Pancreas (tissue), 10 donors: ENCODE measurements at regions not wholly inside any gene's neighbourhood (a gene's known extent, or its start where the extent isn't known, plus 50 kb on each side); places are given as distances from the start of the nearest gene placed in this dataset.
A peak's percentile ranks its signal among the peaks of the same experiment; 100 is the strongest.
"Not testable (repeated sequence)": the region's sequence is repeated elsewhere in the genome, so short reads cannot be mapped to it uniquely, and the experiment has no call there.

Source experiments
- ATAC-seq, 4 donors: fragments of 200-7000 bp; cut with Tn5 transposase; one replicate each; pipeline versions ENCODE4 v1.8.0 to v1.9.1; 2020; ENCODE audit warnings: mild to moderate bottlenecking in 4 of 4, moderate library complexity in 4 of 4
- DNase-seq, 6 donors: peaks; one replicate each; pipeline ENCODE4 v3.0.0-alpha.2; 2020
- FAIRE-seq: peaks from 2 replicates; lab custom pipeline; 2012; peaks lifted over from hg19 to GRCh38; lab: Jason Lieb, UNC
- H3K27ac ChIP-seq, 4 donors: fragments of 200-600 bp; sonication (generic); 1 replicate in 3 of 4; 2 replicates in 1 of 4; pipeline versions ENCODE4 v1.5.0 to v1.8.0; 2020
- H3K27me3 ChIP-seq, 4 donors: fragments of 200-600 bp; one replicate each; pipeline ENCODE4 v1.8.0; 2021
- H3K36me3 ChIP-seq, 3 donors: fragments of 200-600 bp; sonication (generic) in 1 of 3; one replicate each; pipeline versions ENCODE4 v1.5.0 to v1.8.0; 2020 to 2021
- H3K4me1 ChIP-seq, 3 donors: fragments of 200-600 bp; one replicate each; pipeline ENCODE4 v1.8.0; 2021
- H3K4me3 ChIP-seq, 4 donors: fragments of 200-600 bp; sonication (generic) in 2 of 4; one replicate each; pipeline versions ENCODE4 v1.5.0 to v1.8.0; 2020 to 2021
- H3K9me3 ChIP-seq, 4 donors: fragments of 200-600 bp; one replicate each; pipeline ENCODE4 v1.8.0; 2021
- WGBS, 2 donors: extraction: QIAGEN DNeasy Blood & Tissue Kit; methylation state at CpG; one replicate each; pipeline ENCODE4 v1.1.7; 2013; 5-methylcytosine and 5-hydroxymethylcytosine counted together
- intact Hi-C, 3 donors: fragments of 100-400 bp; cut with DNase I; formaldehyde crosslinking; loops; one replicate each; pipeline versions ENCODE4 v1.11.1 to v1.14.2; 2022
- TF ChIP-seq, protein P1 (sequence below), 4 donors: fragments of 200-600 bp; sonication (generic) in 3 of 4; IDR thresholded peaks; one replicate each; pipeline versions ENCODE4 v1.5.0 to v1.8.0; 2021; ENCODE audit warnings: antibody characterized with exemption in 4 of 4
- donor health status: healthy with polysubstance abuse.
- donor health status: DM: no; HTN: no; CAD: no; lungs with moderate emphysema.
- donor health status: DM: no; HTN: no; CAD: no.
- donor health status: control.
- donor health status: control.
- donor health status: Bipolar disorder and iron deficiency.
- donor health status: DM: yes; HTN: yes; CAD: no.
- donor health status: DM: no; HTN: no; CAD: no.
- donor health status: DM: no; HTN: no; CAD: no.
- donor health status: DM: yes; HTN: yes; CAD: no.

DNA sequence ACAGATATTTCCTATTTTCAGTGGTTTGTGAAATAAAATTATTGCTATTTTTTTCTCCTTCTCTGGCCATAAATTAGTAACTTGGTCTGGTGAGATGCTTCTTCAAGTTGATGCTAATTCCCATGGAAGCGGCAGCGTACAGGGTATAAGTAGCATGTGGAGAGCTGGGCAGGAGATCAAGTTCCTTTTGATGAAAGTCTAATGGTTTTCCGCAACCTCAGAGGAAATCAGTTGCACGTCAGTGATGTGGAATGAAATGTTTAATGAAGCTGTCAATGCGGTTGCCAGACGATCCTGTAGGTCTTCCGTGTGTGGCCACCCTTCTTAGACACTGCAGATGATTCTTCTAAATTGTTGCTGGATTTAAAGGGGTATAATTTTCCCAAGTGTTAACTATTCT lies 236.4 kb upstream of the GRM3 start:
- H3K36me3 ChIP-seq = no peaks in the 10 kb centered on the region
- H3K9me3 ChIP-seq = no peaks in the 10 kb centered on the region
- no peak for FAIRE-seq
- no peak overlapping the region for H3K27ac ChIP-seq
- intact Hi-C loops = no loop called here
- H3K4me3 ChIP-seq = no peak overlapping the region
- DNase-seq = no peak
- H3K27me3 ChIP-seq = no peaks in the 10 kb centered on the region
- ATAC-seq = no peak
- H3K4me1 ChIP-seq = no peaks in the 10 kb centered on the region
- WGBS, 2 donors = 62 to 78% methylated on average over 7 of the region's 7 CpGs
- TF ChIP-seq, protein P1, sequence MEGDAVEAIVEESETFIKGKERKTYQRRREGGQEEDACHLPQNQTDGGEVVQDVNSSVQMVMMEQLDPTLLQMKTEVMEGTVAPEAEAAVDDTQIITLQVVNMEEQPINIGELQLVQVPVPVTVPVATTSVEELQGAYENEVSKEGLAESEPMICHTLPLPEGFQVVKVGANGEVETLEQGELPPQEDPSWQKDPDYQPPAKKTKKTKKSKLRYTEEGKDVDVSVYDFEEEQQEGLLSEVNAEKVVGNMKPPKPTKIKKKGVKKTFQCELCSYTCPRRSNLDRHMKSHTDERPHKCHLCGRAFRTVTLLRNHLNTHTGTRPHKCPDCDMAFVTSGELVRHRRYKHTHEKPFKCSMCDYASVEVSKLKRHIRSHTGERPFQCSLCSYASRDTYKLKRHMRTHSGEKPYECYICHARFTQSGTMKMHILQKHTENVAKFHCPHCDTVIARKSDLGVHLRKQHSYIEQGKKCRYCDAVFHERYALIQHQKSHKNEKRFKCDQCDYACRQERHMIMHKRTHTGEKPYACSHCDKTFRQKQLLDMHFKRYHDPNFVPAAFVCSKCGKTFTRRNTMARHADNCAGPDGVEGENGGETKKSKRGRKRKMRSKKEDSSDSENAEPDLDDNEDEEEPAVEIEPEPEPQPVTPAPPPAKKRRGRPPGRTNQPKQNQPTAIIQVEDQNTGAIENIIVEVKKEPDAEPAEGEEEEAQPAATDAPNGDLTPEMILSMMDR (IDR thresholded peaks at IDR 0.05) = no peak

DNA sequence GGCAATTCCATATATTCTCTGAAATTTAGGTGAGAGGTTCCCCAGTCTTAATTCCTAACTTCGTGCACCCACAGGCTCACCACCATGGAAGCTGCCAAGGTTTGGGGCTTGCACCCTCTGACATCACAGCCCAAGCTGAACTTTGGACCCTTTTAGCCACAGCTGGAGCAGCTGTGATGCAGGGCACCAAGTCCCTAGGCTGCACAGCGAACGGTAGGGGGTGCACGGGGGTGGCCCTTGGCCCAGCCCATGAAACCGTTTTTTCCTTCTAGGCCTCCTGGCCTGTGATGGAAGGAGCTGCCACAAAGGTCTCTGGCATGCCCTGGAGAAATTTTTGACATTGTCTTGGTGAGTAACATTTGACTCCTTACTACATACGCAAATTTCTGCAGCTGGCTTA lies 251.9 kb upstream of the GRM3 start:
- H3K4me3 ChIP-seq = no peak overlapping the region
- 53 to 64% methylated on average over 6 of the region's 6 CpGs for WGBS, 2 donors
- no peaks in the 10 kb centered on the region for H3K27me3 ChIP-seq
- no peak for FAIRE-seq
- no peaks in the 10 kb centered on the region for H3K36me3 ChIP-seq
- no peak overlapping the region for H3K27ac ChIP-seq
- TF ChIP-seq, protein P1 (IDR thresholded peaks at IDR 0.05) = no peak
- peak in 1 of 6 donors; percentile 34 for DNase-seq
- H3K9me3 ChIP-seq = no peaks in the 10 kb centered on the region
- no peak for ATAC-seq
- intact Hi-C loops = no loop called here
- H3K4me1 ChIP-seq = peaks cover 0 to 6% (median 0%) of the 10 kb centered on the region in 3 donors

DNA sequence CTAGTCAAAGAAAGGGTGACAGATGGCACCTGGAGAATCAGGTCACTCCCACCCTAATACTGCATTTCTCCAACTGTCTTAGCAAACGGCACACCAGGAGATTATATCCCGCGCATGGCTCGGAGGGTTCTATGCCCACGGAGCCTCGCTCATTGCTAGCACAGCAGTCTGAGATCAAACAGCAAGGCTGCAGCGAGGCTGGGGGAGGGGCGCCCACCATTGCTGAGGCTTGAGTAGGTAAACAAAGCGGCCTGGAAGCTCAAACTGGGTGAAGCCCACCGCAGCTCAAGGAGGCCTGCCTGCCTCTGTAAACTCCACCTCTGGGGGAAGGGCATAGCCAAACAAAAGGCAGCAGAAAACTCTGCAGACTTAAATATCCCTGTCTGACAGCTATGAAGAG lies 268.1 kb upstream of the GRM3 start:
- H3K4me1 ChIP-seq, H3K27me3 ChIP-seq, H3K4me3 ChIP-seq, H3K9me3 ChIP-seq, FAIRE-seq, H3K27ac ChIP-seq, ATAC-seq, intact Hi-C loops, H3K36me3 ChIP-seq: not testable (repeated sequence)
- DNase-seq = peak in 1 of 6 donors; percentile 22
- WGBS, 2 donors = 71 to 80% methylated on average over 10 of the region's 10 CpGs

DNA sequence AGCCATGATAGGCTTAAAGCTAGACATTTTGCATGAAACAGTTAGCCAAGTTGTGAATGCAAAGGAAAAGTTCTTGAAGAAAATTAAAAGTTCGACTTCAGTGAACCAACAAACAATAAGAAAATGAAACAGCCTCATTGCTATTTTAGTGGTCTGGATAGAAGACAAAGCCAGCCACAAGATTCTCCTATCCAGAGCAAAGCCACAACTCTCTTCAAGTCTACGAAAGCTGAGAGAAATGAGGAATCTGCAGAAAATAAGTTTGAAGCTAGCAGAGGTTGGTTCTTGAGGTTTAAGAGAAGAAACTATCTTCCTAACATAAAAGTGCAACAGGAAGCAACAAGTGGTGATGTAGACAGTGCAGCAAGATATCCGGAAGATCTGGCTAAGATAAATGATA lies 271.4 kb upstream of the GRM3 start:
- Histone ChIP-seq H3K36me3 (no peaks in the 10 kb centered on the region), H3K9me3 (no peaks in the 10 kb centered on the region), H3K27me3 (no peaks in the 10 kb centered on the region), H3K27ac (no peak overlapping the region), H3K4me3 (no peak overlapping the region), H3K4me1 (no peaks in the 10 kb centered on the region)
- intact Hi-C loops = no loop called here
- ATAC-seq (no peak), FAIRE-seq (no peak), DNase-seq (no peak)
- WGBS, 2 donors = 48 to 54% methylated on average over 3 of the region's 3 CpGs
- TF ChIP-seq, protein P1 (IDR thresholded peaks at IDR 0.05) = no peak

DNA sequence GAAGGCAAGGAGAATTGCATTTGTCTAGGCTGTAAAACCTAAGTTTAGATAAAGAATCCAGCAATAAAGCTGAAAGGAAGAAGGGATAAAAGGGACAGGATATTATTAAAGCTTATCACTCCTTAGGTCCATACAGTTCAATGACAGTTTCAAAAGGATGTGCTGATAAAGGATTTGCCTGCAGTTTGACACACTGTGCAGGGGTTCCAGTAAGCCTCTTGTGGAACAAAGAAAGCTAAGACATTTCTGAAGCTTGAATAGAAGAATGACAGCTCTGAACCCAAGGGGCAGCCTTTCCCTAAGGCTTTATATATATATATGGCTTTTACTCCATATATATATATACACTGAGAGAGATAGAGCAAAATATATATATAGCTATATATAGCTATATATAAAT lies 276.8 kb upstream of the GRM3 start:
- Histone ChIP-seq H3K4me3 (no peak overlapping the region), H3K27me3 (no peaks in the 10 kb centered on the region), H3K36me3 (no peaks in the 10 kb centered on the region), H3K9me3 (no peaks in the 10 kb centered on the region), H3K27ac (no peak overlapping the region), H3K4me1 (no peaks in the 10 kb centered on the region)
- intact Hi-C loops = no loop called here
- ATAC-seq (no peak), FAIRE-seq (no peak), DNase-seq (no peak)
- TF ChIP-seq, protein P1 (IDR thresholded peaks at IDR 0.05) = no peak

DNA sequence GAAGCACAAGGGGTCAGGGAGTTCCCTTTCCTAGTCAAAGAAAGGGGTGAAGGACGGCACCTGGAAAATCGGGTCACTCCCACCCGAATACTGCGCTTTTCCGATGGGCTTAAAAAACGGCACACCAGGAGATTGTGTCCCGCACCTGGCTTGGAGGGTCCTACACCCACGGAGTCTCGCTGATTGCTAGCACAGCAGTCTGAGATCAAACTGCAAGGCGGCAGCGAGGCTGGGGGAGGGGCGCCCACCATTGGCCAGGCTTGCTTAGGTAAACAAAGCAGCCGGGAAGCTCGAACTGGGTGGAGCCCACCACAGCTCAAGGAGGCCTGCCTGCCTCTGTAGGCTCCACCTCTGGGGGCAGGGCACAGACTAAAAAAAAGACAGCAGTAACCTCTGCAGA lies 303.3 kb upstream of the GRM3 start:
- H3K36me3 ChIP-seq, H3K27me3 ChIP-seq, H3K4me1 ChIP-seq, ATAC-seq, intact Hi-C loops, H3K4me3 ChIP-seq, H3K9me3 ChIP-seq, DNase-seq, FAIRE-seq, H3K27ac ChIP-seq: not testable (repeated sequence)
- 68 to 74% methylated on average over 11 to 14 of the region's 14 CpGs for WGBS, 2 donors
